ENCODE measurements at regions not wholly inside any gene's neighbourhood (a gene's known extent, or its start where the extent isn't known, plus 50 kb on each side); places are given as distances from the start of the nearest gene placed in this dataset.

DNA sequence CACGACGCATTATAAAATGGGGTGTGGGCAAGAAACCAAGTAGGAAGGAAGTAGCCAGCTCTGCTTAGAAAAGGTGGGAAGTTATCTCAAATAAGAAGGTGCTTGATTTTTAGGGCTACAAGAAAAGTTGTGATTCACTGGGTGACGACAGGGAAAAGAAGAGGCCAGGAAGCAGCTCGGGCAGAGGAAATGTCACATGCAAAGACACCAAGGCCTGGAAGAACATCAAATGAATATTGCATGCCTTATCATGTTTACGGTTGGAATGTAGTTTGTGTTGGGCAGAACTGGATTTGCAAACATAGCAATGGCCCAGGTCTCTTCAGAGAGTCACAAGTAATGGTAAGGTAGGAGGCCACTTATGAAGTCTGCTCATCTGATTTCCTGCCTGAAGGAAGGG is 610.6 kb downstream of the IRS1 start:
- Histone ChIP-seq H3K4me2 (ENCODE audit: low read depth, low read length) (no peak overlapping the region), H3K4me1 (ENCODE audit: insufficient read depth, low read length) (peaks cover 51% of the 10 kb centered on the region), H2AFZ (ENCODE audit: low read length) (no peak overlapping the region), H3K36me3 (replicated peaks in 1 of 2; ENCODE audit: control insufficient read depth in 1 of 2, insufficient read depth in 2 of 2, low read length in 2 of 2) (no peaks in the 10 kb centered on the region), H3K79me2 (ENCODE audit: insufficient read depth, low read length) (no peaks in the 10 kb centered on the region), H4K20me1 (ENCODE audit: insufficient read depth, low read length) (no peaks in the 10 kb centered on the region), H3K27me3 (ENCODE audit: control insufficient read depth in 1 of 2, insufficient read depth in 2 of 2, low read length in 2 of 2) (no peaks in the 10 kb centered on the region), H3K9ac (ENCODE audit: insufficient read depth, low read depth, low read length) (no peak overlapping the region), H3K9me3 (ENCODE audit: low read length) (no peaks in the 10 kb centered on the region), H3K4me3 (replicated peaks in 1 of 3; ENCODE audit: insufficient read depth in 1 of 3, low read depth in 2 of 3, low read length in 3 of 3) (no peak overlapping the region), H3K27ac (ENCODE audit: extremely low read length, insufficient read depth, low read length) (no peak overlapping the region)
- no peak for DNase-seq (ENCODE audit: low spot score)
- no TSS peak for BruUV-seq (replicated peaks)
- TF ChIP-seq ZNF44 (CRISPR knock-in tag; IDR thresholded peaks at IDR 0.05) (no peak), PRPF4 (IDR thresholded peaks at IDR 0.05; ENCODE audit: low read depth, low read length, poor library complexity, severe bottlenecking) (no peak), MTA3 (CRISPR knock-in tag; IDR thresholded peaks at IDR 0.05) (no peak), MAZ (IDR thresholded peaks at IDR 0.05; ENCODE audit: borderline replicate concordance, low read depth, low read length) (no peak), MAZ (CRISPR knock-in tag; IDR thresholded peaks at IDR 0.05; ENCODE audit: low read depth) (no peak), NFKB2 (CRISPR knock-in tag; IDR thresholded peaks at IDR 0.05; ENCODE audit: borderline replicate concordance) (no peak), SETDB1 (CRISPR knock-in tag; IDR thresholded peaks at IDR 0.05; ENCODE audit: borderline replicate concordance) (no peak)
- TF ChIP-seq, protein P1, sequence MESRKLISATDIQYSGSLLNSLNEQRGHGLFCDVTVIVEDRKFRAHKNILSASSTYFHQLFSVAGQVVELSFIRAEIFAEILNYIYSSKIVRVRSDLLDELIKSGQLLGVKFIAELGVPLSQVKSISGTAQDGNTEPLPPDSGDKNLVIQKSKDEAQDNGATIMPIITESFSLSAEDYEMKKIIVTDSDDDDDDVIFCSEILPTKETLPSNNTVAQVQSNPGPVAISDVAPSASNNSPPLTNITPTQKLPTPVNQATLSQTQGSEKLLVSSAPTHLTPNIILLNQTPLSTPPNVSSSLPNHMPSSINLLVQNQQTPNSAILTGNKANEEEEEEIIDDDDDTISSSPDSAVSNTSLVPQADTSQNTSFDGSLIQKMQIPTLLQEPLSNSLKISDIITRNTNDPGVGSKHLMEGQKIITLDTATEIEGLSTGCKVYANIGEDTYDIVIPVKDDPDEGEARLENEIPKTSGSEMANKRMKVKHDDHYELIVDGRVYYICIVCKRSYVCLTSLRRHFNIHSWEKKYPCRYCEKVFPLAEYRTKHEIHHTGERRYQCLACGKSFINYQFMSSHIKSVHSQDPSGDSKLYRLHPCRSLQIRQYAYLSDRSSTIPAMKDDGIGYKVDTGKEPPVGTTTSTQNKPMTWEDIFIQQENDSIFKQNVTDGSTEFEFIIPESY (CRISPR knock-in tag; IDR thresholded peaks at IDR 0.05) = no peak
- TF ChIP-seq, protein P2, sequence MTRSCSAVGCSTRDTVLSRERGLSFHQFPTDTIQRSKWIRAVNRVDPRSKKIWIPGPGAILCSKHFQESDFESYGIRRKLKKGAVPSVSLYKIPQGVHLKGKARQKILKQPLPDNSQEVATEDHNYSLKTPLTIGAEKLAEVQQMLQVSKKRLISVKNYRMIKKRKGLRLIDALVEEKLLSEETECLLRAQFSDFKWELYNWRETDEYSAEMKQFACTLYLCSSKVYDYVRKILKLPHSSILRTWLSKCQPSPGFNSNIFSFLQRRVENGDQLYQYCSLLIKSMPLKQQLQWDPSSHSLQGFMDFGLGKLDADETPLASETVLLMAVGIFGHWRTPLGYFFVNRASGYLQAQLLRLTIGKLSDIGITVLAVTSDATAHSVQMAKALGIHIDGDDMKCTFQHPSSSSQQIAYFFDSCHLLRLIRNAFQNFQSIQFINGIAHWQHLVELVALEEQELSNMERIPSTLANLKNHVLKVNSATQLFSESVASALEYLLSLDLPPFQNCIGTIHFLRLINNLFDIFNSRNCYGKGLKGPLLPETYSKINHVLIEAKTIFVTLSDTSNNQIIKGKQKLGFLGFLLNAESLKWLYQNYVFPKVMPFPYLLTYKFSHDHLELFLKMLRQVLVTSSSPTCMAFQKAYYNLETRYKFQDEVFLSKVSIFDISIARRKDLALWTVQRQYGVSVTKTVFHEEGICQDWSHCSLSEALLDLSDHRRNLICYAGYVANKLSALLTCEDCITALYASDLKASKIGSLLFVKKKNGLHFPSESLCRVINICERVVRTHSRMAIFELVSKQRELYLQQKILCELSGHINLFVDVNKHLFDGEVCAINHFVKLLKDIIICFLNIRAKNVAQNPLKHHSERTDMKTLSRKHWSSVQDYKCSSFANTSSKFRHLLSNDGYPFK (CRISPR knock-in tag; IDR thresholded peaks at IDR 0.05; ENCODE audit: borderline replicate concordance) = no peak
- no peak for ATAC-seq
- POLR2A ChIA-PET = no interaction called here
- no peak for FAIRE-seq
- in situ Hi-C loops (cut with HindIII; ENCODE audit: extremely low pct_ligation_motif_present, low pct_unique_long_range_greater_than_20kb) (no loop called here), intact Hi-C loops (cut with micrococcal nuclease; ENCODE audit: unreplicated experiment) (no loop called here)
- CTCF ChIA-PET (ENCODE audit: low intra/inter-chr PET ratio, low total read pairs) = no interaction called here
- 97% methylated on average over 5 of the region's 5 CpGs for WGBS (ENCODE audit: low lambda C conversion rate)
